BJ (cell line): ENCODE measurements at regions not wholly inside any gene's neighbourhood (a gene's known extent, or its start where the extent isn't known, plus 50 kb on each side); places are given as distances from the start of the nearest gene placed in this dataset.

ENCODE experiments used
- CTCF ChIA-PET: fragments of 350-600 bp; formaldehyde crosslinking; extraction: SDS; loops from one replicate; lab custom pipeline; 2021; ENCODE audit warnings: antibody characterized with exemption, inconsistent platforms; lab: Yijun Ruan, JAX
- POLR2A ChIA-PET: fragments of 300-600 bp; sonication (Branson Sonifier 250); formaldehyde crosslinking; extraction: SDS; loops from one replicate; lab custom pipeline; 2021; ENCODE audit warnings: antibody characterized with exemption; lab: Charles Lee
- DNase-seq: peaks from one replicate; pipeline ENCODE4 v3.0.0-alpha.2; 2011; ENCODE audit warnings: low read depth
- H3K27me3 ChIP-seq: 2 replicates; pipeline ENCODE4 v1.6.0; 2011; ENCODE audit warnings: low read length; ENCODE audit not compliant: control insufficient read depth, insufficient read depth
- H3K36me3 ChIP-seq: 2 replicates; pipeline ENCODE4 v1.5.1; 2011; ENCODE audit warnings: low read length; ENCODE audit not compliant: control insufficient read depth, insufficient read depth
- H3K4me3 ChIP-seq: 2 replicates; pipeline ENCODE4 v1.5.1; 2011; ENCODE audit warnings: low read depth, mild to moderate bottlenecking, control low read depth, low read length
- TF ChIP-seq, protein P1 (sequence below): IDR thresholded peaks from 2 replicates; pipeline ENCODE4 v1.5.1; 2011; ENCODE audit warnings: low read depth, mild to moderate bottlenecking, control low read depth, inconsistent platforms, low read length, moderate library complexity; ENCODE audit not compliant: insufficient read depth

DNA sequence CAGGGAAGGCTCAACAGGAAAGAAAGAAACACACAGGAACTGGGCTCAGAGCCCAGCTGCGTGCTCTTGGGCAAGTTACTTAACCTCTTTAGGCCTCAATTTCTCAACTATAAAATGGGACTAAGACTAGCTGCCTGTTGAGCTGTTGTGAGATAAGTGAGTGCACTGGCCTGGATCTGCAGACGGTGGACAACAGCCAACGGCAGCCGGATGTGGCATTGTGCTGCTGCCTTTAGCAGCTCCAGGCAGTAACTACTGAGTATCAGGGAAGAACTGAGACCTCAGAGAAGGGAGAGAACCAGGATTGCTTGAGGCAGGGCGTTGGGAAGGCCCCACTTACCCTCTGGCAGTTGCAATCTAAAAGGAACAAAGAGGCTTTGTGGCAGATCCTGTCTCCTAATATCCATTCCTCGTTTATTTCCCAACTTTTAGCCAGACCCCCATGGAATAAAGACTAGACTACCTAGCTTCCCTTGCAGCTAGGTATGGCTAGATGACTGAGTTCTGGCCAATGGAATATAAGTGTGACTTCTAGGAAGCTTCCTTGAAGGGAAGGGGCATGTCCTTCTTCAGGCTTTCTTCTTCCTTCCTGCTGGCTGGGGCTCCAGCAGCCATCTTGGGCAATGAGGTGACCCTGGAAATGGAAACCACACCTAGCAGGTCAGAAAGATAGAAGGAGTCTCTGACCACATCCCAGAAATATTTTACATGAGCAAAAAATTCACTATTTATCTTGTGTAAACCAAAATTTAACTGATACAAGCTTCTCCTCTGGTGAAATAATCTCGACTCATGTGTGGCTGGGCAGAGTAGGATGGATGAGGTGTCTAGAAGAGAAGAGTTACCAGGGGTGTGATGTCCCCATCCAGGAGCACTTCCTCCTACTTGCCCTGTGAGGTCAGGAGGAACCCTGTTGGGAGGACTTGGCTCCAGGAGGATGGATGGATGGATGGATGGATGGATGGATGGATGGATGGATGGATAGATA lies 67.6 kb downstream of the MRPL14 start:
- POLR2A ChIA-PET, result no interaction called here
- TF ChIP-seq, protein P1, sequence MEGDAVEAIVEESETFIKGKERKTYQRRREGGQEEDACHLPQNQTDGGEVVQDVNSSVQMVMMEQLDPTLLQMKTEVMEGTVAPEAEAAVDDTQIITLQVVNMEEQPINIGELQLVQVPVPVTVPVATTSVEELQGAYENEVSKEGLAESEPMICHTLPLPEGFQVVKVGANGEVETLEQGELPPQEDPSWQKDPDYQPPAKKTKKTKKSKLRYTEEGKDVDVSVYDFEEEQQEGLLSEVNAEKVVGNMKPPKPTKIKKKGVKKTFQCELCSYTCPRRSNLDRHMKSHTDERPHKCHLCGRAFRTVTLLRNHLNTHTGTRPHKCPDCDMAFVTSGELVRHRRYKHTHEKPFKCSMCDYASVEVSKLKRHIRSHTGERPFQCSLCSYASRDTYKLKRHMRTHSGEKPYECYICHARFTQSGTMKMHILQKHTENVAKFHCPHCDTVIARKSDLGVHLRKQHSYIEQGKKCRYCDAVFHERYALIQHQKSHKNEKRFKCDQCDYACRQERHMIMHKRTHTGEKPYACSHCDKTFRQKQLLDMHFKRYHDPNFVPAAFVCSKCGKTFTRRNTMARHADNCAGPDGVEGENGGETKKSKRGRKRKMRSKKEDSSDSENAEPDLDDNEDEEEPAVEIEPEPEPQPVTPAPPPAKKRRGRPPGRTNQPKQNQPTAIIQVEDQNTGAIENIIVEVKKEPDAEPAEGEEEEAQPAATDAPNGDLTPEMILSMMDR, result no peak
- Histone ChIP-seq H3K4me3 (no peak overlapping the region), H3K36me3 (no peaks in the 10 kb centered on the region), H3K27me3 (no peaks in the 10 kb centered on the region)
- CTCF ChIA-PET, result interaction anchor here (0.5 to 1.8 kb wide), 7 partner anchors 14 to 451 kb away, joined by 3 to 6 read pairs (median 3); partner anchors contain the start of gene VEGFA
- DNase-seq, result no peak

DNA sequence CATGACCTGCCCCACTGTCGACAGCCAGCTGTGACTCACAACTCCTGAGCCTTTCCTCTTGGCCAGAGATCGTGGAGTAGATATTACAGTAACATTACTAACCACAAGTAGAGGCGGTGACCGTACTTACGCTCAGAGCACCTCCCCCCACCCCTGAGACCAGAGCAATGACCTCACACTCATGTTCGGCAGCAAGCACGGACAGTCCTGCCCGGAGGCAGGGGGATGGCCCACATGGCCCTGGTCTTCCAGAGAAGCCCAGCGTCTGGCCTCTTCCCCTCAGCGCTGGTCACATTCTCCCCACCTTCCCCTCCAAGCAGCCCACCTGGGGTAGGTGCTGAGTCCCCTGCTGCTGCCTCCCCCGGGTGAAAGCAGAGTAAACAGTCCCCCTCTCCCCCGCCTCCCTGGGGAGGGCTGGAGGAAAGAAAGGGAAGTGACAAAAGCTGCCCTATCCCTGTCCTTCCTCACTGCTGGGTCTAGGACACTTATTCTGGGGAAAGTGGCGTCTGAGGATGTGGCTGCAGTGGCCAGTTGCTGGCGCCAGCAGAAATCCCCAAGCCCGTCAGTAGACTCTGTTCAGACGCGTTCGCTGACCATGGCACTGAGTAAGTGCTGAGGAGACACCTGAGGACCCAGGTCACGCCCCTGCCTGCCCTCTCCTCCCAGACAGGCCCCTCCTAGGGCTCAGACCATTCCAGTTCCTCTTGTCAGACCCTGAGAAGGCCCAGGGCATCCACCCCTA lies 68.5 kb downstream of the MRPL14 start:
- ChIA-PET CTCF (interaction anchor here (0.5 to 2.8 kb wide), 10 partner anchors 11 to 441 kb away, joined by 3 to 13 read pairs (median 4); partner anchors contain the start of gene VEGFA), POLR2A (interaction anchor here (0.5 kb wide), 1 partner anchor 63 kb away, joined by 3 read pairs; no protein-coding TSS in a partner anchor)
- Histone ChIP-seq H3K27me3 (no peaks in the 10 kb centered on the region), H3K36me3 (no peaks in the 10 kb centered on the region), H3K4me3 (no peak overlapping the region)
- TF ChIP-seq, protein P1, result no peak
- peak; percentile 99 for DNase-seq

DNA sequence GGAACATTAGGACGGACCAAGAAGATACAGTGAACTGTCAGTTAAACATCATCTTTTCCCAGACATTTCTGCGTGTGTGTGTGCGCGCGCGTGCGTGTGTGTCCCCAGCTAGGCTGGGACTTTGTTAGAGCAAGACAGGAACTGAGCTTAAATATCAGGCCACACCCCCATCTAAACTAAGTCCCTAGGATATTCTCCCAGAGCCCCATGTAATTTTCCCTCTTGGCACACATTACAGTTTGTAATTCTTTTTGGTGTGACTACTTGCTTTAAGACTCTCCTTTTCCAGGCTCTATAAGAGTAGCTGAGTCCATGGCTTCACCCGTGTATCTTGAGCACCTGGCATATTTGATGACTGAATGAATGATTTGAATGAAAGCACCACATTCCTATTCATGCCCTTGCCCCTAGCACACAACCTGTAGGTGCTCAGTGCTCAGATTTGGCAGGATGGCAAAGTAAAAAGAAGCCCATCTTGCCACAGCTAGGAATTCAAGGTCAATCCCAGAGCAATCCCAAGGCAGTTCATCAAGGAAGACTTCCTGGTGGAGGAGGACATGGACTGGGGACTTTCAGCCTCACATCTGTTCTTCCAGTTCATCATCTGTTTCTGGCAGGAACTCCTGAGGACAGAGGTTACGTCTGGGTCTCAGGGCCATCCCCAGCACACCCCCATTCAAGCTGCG lies 69.2 kb downstream of the MRPL14 start:
- no peak for DNase-seq
- H3K27me3 ChIP-seq, result no peaks in the 10 kb centered on the region
- TF ChIP-seq, protein P1, result no peak
- H3K4me3 ChIP-seq, result no peak overlapping the region
- CTCF ChIA-PET, result interaction anchor here (0.9 to 2.8 kb wide), 10 partner anchors 11 to 390 kb away, joined by 3 to 13 read pairs (median 4); no protein-coding TSS in a partner anchor
- H3K36me3 ChIP-seq, result no peaks in the 10 kb centered on the region
- POLR2A ChIA-PET, result no interaction called here

DNA sequence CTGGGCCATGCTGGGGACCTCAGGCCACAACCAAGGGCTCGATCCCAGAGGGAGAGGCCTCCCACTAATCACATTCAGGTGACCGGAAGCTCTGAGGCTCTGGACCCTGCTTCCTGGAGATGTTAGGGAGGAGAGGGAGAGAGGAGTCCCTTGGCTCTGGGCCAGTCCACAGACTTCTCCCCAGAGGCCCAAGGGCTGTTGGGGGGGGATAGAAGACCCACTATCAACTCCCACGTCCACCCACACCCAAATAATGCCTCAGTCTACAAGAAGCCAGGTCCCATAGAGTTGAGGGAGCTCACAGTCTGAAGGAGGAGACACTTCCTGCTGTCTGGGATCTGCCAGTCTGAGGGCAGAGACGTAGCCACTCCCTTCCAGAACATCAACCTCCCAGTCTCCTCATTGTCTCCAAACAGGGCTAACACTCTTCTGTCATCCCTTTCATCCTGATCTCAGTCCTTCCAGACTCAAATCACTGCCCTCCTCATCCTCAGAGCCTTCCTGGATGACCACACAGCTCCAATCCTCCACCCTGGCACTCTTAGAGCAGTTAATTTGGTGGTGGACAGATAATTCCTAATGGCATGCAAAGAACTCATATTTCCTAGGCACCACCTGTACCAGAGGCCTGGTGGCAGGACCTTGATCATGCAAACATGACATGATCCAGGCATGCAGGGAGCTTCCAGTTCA lies 69.9 kb downstream of the MRPL14 start:
- Histone ChIP-seq H3K27me3 (no peaks in the 10 kb centered on the region), H3K4me3 (no peak overlapping the region), H3K36me3 (no peaks in the 10 kb centered on the region)
- no peak for DNase-seq
- ChIA-PET CTCF (interaction anchor here (0.9 to 2.8 kb wide), 8 partner anchors 10 to 390 kb away, joined by 3 to 13 read pairs (median 4); no protein-coding TSS in a partner anchor), POLR2A (no interaction called here)
- TF ChIP-seq, protein P1, result no peak
